UCSD-AML1 (cell line): ENCODE measurements at regions not wholly inside any gene's neighbourhood (a gene's known extent, or its start where the extent isn't known, plus 50 kb on each side); places are given as distances from the start of the nearest gene placed in this dataset.
"Not testable (repeated sequence)": the region's sequence is repeated elsewhere in the genome, so short reads cannot be mapped to it uniquely, and the experiment has no call there.

Experiments
- DNase-seq: peaks from one replicate; lab custom pipeline; 2025; ENCODE audit not compliant: unreplicated experiment; lab: John Stamatoyannopoulos, UW

DNA sequence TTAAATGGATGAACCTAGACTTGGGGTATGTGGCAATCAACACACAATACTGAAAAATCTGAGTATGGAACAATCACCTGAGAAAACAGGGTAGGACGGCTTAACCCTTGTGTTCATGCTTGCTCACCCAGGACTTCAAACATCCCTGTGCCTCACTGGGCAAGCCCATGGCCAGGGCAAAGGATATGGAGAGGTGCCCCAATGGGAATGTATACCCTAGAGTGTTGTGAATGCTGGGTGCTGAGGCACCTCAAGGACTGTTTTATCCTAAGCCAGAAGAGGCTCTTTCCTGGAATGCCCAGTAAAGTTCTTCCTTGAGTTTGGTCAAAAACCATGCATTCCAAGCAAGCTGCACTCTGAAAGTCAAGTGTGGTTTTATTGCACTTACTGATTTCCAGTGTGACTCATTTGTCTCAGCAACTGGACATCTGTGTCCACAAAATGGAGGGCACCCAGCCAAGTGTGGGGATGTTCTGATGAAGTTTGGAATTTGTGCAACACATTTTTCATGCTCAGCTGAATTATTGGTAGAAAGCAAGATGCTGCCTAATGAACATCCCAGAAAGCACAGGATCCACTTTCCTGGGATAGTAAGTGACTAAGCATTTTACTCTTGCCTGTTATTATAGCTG is 531.3 kb downstream of the RFC3 start:
- no peak for DNase-seq

DNA sequence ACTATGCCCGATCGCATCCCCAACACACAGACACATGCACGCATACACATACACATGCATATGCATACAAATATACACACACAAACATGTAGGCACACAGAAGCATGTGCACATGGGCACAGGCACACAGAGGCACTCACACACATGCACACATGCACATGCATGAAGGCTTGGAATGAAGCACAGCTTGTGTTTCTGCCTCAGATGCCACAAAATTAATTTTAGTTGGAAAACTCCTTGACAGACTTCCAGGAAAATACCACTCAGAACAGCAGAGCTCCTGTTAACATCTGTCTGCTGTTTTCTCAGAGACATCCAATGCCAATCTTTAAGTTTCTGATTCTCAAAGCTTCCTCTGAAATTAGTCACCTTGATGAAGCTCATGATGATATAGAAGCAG is 532.7 kb downstream of the RFC3 start:
- no peak for DNase-seq

DNA sequence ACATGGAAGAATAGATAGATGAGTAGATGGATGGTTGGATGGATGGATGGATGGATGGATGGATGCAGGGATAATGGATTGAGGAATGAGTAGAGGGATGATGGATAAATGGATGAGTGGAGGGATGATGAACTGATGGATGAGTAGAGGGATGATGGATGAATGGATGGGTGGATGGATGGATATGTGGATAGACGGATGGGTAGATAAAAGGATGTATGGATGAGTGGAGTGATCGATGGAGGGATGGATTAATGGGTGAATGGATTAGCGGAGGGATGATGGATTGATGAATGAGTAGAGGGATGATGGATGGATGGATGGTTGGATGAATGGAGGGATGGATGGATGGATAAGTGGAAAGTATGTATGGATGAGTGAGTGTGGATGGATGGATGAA is 533.2 kb downstream of the RFC3 start:
- DNase-seq, result no peak

DNA sequence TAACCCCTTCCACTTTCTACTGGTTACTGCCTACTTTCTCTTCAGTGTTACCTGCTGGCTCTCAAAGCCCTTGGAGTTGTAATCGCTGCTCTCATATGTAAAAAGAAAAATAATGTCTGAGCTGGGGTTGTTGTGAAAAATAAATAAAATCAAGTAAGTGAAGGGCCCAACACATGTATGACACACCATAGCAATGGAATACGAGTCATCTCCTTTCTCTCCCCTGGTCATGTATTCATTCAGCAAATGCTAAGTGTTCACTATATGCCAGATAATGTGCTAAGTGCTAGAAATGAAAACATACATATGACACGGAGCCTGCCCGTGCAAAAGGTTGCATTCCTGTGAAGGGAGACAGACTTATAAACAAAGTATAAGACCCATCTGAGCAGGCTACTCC is 535.0 kb downstream of the RFC3 start:
- no peak for DNase-seq

DNA sequence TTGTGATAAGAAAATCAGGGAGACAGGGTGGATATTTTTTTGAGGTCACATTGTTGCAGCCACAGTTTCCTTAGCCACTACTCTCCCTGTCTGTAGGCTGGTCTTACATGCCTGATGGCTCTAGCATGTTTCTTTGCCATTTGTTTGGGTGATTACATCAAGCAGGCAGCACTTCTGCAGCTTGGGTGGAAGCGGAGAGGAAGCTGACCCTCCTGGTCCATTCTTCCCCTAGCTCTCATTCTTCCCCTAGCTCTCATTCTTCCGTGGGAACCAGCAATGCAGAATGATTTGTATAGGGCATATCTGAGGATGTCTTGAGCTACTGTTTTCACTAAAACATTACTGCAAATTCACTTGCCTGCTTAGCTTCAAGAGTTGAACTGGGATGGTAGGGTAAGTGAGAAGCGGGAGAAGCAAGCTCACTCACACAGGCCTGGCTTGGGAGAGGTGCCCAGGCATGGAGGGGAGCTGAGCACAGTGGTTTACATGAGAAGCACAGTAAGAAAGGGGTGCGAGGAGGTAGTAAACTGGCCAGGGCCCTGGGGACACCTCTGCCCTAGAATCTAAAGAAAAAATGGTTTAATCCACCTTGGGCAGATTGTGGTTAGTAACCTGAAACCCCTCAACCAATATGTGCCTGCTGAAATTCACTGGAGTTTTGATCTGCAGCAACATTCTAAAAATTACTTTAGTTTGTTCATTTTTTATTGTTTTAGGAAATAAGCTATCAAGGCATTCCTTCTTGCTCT is 538.9 kb downstream of the RFC3 start:
- DNase-seq, result no peak

DNA sequence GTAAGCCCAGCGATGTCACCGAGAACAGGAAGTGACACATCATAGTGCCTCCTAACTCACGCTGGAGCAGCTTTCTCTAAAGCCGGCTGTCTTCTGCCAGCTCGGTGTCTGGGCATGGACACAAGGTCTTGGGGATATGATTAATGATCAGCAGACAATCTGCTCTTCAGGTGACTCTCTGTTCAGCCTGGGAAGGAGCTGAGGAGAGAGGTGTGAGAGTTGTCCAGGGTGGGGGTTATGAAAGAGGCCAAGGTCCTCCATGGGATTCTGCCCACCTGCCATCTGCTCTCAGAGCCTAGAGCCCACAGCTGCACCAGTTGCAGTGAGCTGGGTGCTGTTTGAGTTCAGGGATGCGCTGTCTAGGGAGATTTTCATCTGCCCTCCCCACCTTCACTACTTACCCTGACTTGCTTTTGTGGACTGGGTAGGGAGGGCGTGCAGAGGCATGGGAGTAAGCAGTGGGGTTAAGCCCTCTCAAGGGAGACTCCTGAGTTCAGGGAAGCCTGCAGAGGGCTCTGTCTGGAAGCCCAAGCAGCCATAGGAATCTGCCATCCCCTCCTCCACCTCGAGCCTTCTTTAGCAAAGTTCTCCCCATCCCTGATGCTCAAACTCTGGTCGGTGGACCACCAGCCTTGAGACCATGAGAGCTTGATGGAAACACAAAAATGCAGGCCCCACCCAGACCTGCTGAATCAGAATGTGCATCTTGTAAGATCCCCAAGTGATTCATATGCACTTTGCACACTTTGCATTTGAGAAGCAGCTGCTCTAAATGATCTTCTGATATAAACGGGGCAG is 539.7 kb downstream of the RFC3 start:
- DNase-seq, result no peak

DNA sequence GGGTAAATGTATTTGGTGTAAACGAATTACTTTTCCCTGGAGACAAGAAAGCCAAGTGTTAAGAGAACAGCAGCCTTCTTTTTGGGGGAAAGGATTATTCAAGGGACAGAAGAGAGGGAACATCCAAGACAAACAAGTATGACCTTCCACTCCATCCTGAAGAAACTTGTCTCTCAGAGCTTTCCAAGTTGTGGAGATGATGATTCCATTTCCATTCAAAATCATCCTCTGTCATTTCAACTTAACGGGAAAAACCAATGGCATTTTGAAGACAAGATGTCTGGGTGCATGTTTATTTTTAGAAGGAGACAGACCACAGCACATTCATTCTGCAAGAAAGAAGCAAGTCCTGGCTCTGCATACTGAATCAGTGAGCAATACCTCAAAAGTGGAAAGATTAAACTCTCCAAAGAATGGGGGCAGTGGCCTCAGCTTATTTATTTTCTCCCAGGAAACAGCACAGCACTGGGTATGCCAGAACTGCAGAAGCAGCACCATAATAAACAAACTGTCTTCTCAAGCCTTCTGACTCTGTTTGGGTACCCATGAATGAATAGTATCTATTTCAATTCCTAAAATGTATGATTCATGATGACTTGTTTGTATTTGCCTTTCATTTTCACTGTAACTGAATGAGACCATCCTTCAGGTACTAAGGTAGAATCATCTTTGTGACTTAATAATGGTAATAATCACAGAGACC is 541.0 kb downstream of the RFC3 start:
- DNase-seq, result no peak

DNA sequence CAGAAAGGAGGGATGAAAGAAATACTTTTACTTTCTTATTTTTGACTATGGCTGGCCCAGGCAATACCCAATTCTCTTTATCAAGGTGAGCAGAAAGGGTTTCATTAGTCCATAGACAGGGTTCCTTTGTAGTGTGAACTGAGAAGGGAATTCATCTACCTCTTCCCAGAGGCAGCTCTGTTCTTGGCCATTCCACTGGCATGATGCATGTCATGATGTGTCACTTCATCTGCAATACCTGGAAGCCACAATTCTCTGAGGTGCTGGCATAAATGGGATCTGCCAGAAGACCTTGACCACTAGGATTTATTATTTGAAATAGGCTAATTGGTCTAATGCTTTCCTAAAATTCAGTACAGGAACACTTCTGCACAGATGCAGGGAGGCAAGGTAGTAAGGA is 542.8 kb downstream of the RFC3 start:
- no peak for DNase-seq

DNA sequence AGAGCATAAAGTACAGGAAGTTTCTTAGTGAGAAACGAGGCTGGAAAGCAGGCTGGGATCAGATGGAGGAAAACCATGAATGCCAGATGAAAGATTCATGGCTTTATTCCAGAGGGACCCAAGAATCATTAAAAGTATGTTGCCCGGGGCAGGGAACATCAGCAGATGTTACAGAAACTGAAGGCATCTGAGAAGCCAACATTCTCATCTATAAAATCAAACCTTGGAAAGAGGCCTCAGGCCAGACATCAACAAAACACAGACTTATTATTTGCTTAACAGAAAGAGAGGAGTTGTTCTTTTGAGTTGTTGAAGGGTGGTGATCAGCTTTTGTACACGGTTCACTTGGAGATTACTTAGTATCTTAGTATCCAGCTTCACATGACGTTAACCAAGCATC is 543.6 kb downstream of the RFC3 start:
- no peak for DNase-seq

DNA sequence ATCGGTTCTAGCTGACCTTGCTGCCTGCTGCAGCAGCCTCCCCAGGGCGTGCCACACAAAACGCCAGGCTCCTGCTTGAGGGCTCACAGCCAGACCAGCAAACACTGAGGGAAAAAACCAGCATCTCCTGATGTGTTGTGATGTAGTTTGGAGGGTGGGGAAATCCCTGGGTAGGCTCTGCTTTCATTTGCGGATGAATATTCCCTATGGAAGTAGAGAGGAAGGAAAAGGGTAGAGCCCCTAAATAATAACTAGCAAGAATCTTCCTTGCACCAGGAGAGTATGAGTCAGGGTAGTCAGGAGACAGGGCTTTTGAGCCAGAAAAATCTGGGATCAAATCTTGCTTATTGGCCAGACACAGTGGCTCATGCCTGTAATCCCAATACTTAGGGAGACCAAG is 545.3 kb downstream of the RFC3 start:
- no peak for DNase-seq

DNA sequence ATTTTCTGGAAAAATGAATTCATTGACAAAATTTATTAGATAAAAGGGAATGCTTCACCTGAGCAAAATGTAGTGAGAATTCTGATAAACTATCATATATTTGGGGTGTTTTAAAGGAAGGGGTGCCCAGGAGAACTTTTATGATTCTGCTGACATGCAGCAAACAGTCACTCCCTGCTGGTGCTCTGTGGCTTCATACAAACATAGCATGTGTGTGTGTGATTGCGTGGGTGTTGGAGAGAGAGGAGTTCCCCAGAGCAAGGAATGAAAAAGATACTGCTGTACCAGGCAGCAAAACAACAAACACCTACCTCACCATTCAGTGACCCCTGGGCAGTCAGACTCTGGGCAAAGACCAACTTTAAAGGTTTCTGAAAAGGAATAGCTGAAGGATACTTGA is 546.7 kb downstream of the RFC3 start:
- DNase-seq, result no peak

DNA sequence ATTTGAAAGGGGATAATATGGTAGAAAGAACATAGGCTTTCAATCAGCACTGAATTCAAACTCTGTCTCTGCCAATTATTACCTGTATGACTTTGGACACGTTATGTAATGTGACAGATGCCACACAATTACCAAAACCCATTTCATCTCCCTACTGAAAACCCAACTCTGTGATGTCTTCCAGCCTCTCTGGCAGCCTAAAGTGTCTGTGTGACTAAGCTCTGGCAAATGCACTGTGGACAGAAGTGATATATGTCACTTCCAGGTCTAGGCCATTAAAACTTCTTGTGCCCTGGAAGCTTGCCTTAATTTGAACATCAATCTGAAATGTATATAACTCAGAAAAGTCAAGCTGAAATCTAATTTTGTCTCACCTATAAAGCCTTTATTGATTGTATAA is 552.0 kb downstream of the RFC3 start:
- DNase-seq, result no peak

DNA sequence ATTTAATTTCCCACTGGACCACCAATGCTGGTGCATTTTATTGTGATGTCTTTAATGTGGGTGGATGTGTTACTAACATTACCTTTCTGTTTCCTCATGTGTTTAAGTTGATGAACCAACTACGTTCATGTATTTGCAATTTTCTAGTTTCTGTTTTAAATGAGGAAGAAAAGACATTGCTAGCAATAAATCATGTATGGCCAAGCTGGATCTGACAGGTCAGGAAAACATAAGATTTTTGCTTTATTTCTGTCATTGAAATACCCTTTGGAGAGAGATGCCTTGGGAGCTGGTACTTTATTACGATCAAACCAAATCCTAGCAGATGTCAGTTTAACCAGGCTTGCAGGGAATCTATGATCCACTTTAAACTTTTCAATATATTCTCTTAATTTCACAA is 553.2 kb downstream of the RFC3 start:
- DNase-seq, result no peak

DNA sequence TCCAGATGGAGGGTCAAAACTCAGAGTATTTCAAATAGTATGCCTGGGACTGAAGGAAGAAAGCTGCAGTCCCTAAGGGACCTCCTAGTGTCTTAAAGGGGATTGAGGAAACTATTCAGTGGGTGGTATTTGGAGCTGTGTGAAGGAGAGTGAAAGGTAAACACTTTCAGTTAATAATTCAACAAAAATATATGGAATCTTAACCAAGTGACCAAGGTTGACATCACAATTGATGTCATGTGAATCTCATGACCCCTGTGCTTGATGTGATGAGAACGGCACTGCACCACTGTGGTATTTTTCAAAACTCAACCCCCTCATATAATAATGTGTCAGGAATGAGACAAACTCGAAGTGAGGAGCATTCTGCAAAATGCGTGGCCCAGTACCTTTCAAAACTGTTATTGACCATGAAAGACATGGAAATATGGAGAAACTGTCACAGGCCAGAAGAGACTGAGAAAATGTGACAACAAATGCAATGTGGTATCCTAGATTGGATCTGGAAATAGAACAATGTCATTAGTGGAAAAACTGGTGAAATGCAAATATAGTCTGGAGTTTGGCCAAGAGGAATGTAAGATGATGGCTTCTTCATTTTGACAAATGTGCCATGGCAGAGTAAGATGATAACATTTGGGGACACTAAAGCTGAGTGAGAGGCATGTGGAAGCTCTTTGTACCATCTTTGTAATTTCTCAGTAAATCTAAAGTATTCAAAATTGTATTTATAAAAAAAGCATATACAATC is 553.9 kb downstream of the RFC3 start:
- no peak for DNase-seq

DNA sequence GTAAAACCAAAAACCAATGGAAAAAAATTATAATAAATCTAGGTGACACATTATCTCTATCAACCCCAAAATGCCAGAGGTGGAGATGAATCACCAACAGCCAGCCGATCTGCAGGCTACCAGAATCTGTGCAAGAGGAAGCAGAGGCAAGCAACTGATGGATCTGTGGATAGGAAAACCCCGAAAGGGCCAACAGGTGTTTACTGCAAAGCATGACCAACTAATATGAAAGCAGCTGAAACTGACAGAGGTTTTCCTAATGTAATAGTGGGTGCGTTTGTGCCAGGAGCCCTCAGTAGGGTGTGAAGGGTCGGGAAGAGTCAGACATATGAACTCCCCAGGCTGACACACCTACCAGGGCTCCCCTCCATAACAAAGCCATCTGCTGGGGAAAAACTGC is 554.6 kb downstream of the RFC3 start:
- no peak for DNase-seq

DNA sequence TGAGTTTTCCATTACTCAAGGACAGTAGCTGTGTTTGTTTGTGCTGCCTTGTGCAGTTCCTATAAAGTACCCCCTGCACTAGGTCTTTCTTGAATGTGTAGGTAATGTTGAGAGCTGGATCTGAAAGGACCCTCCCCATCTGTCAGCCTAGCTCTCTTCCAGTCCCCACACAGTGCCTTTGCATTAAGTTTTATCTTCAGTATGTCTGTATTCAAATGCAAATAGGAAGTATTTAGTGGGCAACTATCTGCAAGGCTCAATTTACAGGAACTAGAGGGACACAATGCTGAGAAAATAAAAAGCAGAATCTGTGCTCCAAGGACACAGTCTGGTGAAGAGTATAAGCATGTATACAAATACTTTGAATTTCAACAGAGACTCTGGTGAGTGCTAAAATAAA is 558.5 kb downstream of the RFC3 start:
- no peak for DNase-seq

DNA sequence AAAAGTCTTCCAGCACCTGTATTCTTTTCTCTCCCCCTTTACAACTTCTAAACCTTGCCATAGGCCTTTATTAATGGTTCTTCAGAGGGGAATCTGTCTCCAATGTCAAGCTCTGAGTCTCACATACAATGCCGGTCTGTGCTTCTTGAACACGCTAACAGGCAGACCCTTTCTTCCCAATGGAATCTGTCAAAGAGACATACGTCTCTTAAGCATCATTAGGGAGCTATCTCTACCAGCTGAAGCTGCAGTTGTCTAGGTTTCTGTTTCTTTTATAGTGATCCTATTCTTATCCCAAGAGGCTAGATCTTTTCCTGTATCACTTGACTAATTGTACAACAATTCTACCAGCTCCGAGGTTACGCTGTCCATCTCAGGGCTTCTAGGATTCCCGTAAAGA is 560.8 kb upstream of the NBEA start:
- no peak for DNase-seq

DNA sequence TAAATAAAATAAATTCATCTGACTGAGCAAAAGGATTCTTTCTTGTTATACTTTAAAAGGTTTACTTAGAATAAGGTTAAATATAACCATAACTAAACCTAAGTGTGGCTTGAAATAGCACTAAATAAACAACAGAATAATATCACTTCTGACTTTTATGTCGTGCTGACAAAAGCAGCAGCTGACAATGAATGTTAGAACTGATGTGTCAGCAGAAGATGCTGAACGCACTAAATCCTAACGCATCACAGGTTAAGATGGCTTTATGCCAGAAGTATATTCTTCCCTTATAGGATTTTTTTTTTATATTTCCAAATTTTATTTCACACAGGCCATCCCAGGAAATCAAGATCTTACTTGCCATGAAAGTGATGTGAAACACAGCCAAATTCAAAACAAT is 558.3 kb upstream of the NBEA start:
- no peak for DNase-seq

DNA sequence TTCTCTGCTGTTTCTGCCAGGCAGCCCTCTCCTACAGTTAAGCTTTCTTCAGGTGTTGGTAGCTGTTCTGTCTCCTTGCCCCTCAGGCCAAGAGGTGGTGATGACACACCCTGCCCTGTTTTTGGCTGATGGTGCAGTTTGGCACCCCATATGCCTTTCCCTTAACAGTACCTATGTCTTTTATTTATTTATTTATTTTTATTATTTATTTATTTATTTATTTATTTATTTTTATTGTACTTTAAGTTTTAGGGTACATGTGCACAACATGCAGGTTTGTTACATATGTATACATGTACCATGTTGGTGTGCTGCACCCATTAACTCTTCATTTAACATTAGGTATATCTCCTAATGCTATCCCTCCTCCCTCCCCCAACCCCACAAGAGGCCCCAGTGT is 555.8 kb upstream of the NBEA start:
- not testable (repeated sequence) for DNase-seq

DNA sequence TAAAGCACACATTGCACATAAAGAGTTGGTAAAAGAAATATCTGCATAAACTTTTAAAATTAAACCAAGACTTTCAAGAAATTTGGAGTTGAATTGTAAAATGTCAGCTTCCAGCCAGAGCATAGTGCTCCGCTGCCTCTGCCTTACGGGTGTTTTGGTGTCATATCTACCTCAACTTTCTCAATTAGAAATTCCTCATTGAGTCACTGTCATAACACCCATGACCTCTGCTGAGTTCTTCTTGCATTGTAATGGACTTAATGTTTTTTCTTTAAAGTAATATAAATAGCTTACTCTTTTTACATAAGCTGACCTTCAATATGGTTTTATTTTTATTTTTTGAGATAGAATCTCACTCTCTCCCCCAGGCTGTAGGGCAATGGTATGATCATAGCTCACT is 551.0 kb upstream of the NBEA start:
- DNase-seq, result no peak

DNA sequence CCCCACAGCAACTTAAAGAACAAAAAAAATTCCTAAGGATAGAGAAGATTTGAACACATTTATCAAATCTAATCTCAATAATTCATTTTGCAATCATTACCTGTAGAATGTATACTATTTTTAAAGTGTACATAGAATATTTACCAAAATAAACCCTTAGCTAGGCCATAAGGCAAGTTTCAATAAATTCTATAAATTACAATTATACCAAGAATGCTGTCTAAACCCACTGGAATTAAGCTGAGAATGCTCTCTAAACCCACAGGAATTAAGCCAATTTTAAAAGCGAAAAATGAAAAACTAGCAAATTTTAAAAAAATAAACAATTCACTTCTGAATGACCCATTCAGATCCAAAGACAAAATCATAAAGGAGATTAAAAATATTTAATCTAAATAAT is 540.4 kb upstream of the NBEA start:
- no peak for DNase-seq
